ENCODE measurements at regions not wholly inside any gene's neighbourhood (a gene's known extent, or its start where the extent isn't known, plus 50 kb on each side); places are given as distances from the start of the nearest gene placed in this dataset.

DNA sequence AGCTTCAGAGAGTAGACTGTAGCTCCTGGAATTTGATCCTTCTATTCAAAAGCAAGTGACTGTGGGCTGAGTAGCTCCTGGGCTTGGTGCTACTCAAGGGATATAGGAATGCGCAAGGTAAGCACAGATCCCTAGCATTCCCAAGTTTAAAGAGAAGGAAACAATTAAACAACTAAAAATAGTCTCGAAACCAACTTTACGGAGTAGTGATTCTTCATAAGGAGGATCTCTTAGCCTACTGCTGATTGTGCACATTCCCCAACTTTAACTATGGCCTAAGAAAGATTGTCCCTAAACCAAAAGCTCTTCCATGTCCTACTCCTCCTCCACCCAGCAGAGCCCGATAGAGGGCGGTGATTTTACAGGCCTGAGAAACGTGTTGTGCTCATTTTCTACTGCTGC is 226.5 kb upstream of the CAMK1G start:
- TF ChIP-seq, protein P1, sequence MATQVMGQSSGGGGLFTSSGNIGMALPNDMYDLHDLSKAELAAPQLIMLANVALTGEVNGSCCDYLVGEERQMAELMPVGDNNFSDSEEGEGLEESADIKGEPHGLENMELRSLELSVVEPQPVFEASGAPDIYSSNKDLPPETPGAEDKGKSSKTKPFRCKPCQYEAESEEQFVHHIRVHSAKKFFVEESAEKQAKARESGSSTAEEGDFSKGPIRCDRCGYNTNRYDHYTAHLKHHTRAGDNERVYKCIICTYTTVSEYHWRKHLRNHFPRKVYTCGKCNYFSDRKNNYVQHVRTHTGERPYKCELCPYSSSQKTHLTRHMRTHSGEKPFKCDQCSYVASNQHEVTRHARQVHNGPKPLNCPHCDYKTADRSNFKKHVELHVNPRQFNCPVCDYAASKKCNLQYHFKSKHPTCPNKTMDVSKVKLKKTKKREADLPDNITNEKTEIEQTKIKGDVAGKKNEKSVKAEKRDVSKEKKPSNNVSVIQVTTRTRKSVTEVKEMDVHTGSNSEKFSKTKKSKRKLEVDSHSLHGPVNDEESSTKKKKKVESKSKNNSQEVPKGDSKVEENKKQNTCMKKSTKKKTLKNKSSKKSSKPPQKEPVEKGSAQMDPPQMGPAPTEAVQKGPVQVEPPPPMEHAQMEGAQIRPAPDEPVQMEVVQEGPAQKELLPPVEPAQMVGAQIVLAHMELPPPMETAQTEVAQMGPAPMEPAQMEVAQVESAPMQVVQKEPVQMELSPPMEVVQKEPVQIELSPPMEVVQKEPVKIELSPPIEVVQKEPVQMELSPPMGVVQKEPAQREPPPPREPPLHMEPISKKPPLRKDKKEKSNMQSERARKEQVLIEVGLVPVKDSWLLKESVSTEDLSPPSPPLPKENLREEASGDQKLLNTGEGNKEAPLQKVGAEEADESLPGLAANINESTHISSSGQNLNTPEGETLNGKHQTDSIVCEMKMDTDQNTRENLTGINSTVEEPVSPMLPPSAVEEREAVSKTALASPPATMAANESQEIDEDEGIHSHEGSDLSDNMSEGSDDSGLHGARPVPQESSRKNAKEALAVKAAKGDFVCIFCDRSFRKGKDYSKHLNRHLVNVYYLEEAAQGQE (IDR thresholded peaks at IDR 0.05; ENCODE audit: insufficient read depth in 1 of 2, low read depth in 2 of 2, low read length in 1 of 2), result no peak
- no peak for TF ChIP-seq POLR2AphosphoS5 (IDR thresholded peaks at IDR 0.05; ENCODE audit: low read depth, low read length)
- TF ChIP-seq CTCF (IDR thresholded peaks at IDR 0.05), result no peak
- no peak for TF ChIP-seq SIN3A (IDR thresholded peaks at IDR 0.05; ENCODE audit: borderline replicate concordance, insufficient read depth, low read depth, low read length)
- TF ChIP-seq TCF7L2 (IDR thresholded peaks at IDR 0.05; ENCODE audit: low read depth, low read length), result no peak
- CTCF ChIA-PET, result no interaction called here
- no peaks in the 10 kb centered on the region for H3K36me3 ChIP-seq (ENCODE audit: control insufficient read depth, insufficient read depth, low read length)
- POLR2A ChIA-PET, result no interaction called here
- no peak overlapping the region for H3K4me3 ChIP-seq (ENCODE audit: low read depth in 2 of 2, low read length in 2 of 2)
- ATAC-seq (no peak), DNase-seq (ENCODE audit: low read depth, low spot score) (no peak)
- BruUV-seq (replicated peaks), result no TSS peak
- no peaks in the 10 kb centered on the region for H3K9me3 ChIP-seq (ENCODE audit: control insufficient read depth, insufficient read depth, low read depth, low read length)
- intact Hi-C loops (cut with micrococcal nuclease; ENCODE audit: unreplicated experiment) (no loop called here), in situ Hi-C loops (cut with HindIII; ENCODE audit: low pct_unique_long_range_greater_than_20kb, low sequenced_read_pairs) (no loop called here)
- no peak overlapping the region for H3K27ac ChIP-seq (ENCODE audit: low read length)
- H3K4me1 ChIP-seq (ENCODE audit: control insufficient read depth, insufficient read depth, low read length), result no peaks in the 10 kb centered on the region
- H3K27me3 ChIP-seq (ENCODE audit: control insufficient read depth, insufficient read depth, low read length), result no peaks in the 10 kb centered on the region

DNA sequence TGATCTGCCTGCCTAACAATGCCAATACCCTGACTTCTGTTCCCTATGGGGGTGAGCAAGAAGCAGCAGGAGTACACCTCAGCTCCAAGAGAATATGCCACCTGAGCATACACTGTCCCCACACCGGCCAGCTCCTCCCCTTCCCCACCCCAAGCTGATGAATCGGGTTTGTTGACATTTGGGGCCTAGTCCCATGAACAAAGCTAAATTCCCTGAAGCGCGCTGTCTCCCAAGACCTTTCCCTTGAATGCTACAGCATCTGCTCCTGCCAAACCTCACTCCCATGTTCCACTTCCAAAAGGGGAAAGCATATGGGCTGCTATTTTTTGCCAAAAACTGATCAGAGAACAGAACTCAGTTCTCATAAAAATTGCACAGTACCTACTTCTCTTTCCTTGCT is 220.4 kb upstream of the CAMK1G start:
- DNase-seq (ENCODE audit: low read depth, low spot score) (no peak), ATAC-seq (no peak)
- POLR2A ChIA-PET, result no interaction called here
- no peaks in the 10 kb centered on the region for H3K4me1 ChIP-seq (ENCODE audit: control insufficient read depth, insufficient read depth, low read length)
- in situ Hi-C loops (cut with HindIII; ENCODE audit: low pct_unique_long_range_greater_than_20kb, low sequenced_read_pairs) (no loop called here), intact Hi-C loops (cut with micrococcal nuclease; ENCODE audit: unreplicated experiment) (no loop called here)
- CTCF ChIA-PET, result no interaction called here
- TF ChIP-seq POLR2AphosphoS5 (IDR thresholded peaks at IDR 0.05; ENCODE audit: low read depth, low read length) (no peak), TCF7L2 (IDR thresholded peaks at IDR 0.05; ENCODE audit: low read depth, low read length) (no peak), SIN3A (IDR thresholded peaks at IDR 0.05; ENCODE audit: borderline replicate concordance, insufficient read depth, low read depth, low read length) (no peak), CTCF (IDR thresholded peaks at IDR 0.05) (no peak)
- TF ChIP-seq, protein P1 (IDR thresholded peaks at IDR 0.05; ENCODE audit: insufficient read depth in 1 of 2, low read depth in 2 of 2, low read length in 1 of 2), result no peak
- no peaks in the 10 kb centered on the region for H3K9me3 ChIP-seq (ENCODE audit: control insufficient read depth, insufficient read depth, low read depth, low read length)
- H3K36me3 ChIP-seq (ENCODE audit: control insufficient read depth, insufficient read depth, low read length), result no peaks in the 10 kb centered on the region
- no peaks in the 10 kb centered on the region for H3K27me3 ChIP-seq (ENCODE audit: control insufficient read depth, insufficient read depth, low read length)
- BruUV-seq (replicated peaks), result no TSS peak
- H3K27ac ChIP-seq (ENCODE audit: low read length), result no peak overlapping the region
- H3K4me3 ChIP-seq (ENCODE audit: low read depth in 2 of 2, low read length in 2 of 2), result no peak overlapping the region
